Large intestine (tissue), 3 donors: ENCODE measurements at regions not wholly inside any gene's neighbourhood (a gene's known extent, or its start where the extent isn't known, plus 50 kb on each side); places are given as distances from the start of the nearest gene placed in this dataset.

Source experiments
- DNase-seq, 2 donors: peaks; one replicate each; pipeline versions ENCODE4 v3.0.0 to v3.0.0-alpha.2; 2013
- H3K27ac ChIP-seq: one replicate; pipeline ENCODE4 v1.5.1; 2013; ENCODE audit warnings: low read length
- H3K27me3 ChIP-seq: 2 replicates; pipeline ENCODE4 v1.6.1; 2013; ENCODE audit warnings: low read length; ENCODE audit not compliant: control insufficient read depth, insufficient read depth
- H3K36me3 ChIP-seq: 2 replicates; pipeline ENCODE4 v1.6.1; 2013; ENCODE audit warnings: low read length; ENCODE audit not compliant: control insufficient read depth, insufficient read depth
- H3K4me1 ChIP-seq: one replicate; pipeline ENCODE4 v1.6.1; 2013; ENCODE audit warnings: low read length; ENCODE audit not compliant: control insufficient read depth, insufficient read depth
- H3K4me3 ChIP-seq: one replicate; pipeline ENCODE4 v1.5.1; 2013; ENCODE audit warnings: low read length
- H3K9me3 ChIP-seq: one replicate; pipeline ENCODE4 v1.6.1; 2013; ENCODE audit warnings: mild to moderate bottlenecking, low read depth, low read length, moderate library complexity; ENCODE audit not compliant: control insufficient read depth
- WGBS: methylation state at CpG from one replicate; pipeline ENCODE4 v1.1.5; 2013; ENCODE audit warnings: low lambda C conversion rate; ENCODE audit not compliant: insufficient coverage; 5-methylcytosine and 5-hydroxymethylcytosine counted together

DNA sequence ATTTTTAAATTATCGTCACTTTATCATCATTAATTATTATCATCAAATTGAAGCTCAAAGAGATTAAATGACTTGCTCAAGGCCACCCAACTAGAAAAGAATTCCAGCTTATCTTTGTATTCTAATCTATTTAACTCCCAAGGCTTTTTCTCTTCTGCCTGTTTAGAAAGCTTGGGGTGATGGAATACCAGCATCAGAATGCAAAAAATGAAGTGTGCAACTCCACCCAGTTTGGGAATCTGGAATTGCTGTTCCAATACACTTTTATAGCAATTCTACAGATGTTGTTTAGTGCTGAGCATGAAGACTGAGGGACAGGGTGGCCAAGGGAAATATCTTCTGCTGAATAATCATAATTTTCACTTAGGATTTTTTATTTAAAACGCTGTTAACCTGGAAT is 97.2 kb upstream of the FIBIN start:
- Histone ChIP-seq H3K27me3 (no peaks in the 10 kb centered on the region), H3K36me3 (no peaks in the 10 kb centered on the region), H3K9me3 (no peaks in the 10 kb centered on the region), H3K27ac (no peak overlapping the region), H3K4me1 (no peaks in the 10 kb centered on the region), H3K4me3 (no peak overlapping the region)
- no peak for DNase-seq
- 100% methylated on average over 1 of the region's 2 CpGs for WGBS

- no peak for DNase-seq
Measured at GRCh38 chr11:26898799-26899198, 95.1 kb upstream of the FIBIN start.

DNA sequence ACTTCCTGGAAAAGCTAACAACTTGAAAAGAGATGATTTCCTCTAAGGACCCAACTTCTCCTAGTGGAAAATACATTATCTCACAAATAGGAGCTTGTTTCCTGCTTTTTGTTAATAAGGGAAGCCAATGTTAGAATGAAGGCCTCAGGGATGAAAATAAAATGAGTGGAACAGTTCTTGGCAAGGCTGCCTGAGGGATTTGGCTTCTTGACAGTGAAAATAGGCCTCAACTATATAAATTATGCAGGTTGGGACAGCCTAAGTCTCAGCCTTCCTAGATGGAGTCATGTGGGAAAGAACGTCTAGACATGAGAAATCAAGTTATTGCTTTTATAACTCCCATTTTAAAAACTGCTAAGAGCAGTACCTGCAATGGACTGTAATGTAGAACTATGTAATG is 92.8 kb upstream of the FIBIN start:
- WGBS = no CpG with 5 or more reads among the region's 1 CpG
- no peaks in the 10 kb centered on the region for H3K27me3 ChIP-seq
- H3K9me3 ChIP-seq = no peaks in the 10 kb centered on the region
- H3K4me1 ChIP-seq = no peaks in the 10 kb centered on the region
- DNase-seq = peak in 1 of 2 donors; percentile 8
- H3K36me3 ChIP-seq = no peaks in the 10 kb centered on the region
- H3K27ac ChIP-seq = no peak overlapping the region
- H3K4me3 ChIP-seq = no peak overlapping the region

More at GRCh38 chr11:26898799-26899198, 95.1 kb upstream of the FIBIN start:
- Histone ChIP-seq H3K4me3 (no peak overlapping the region), H3K27me3 (no peaks in the 10 kb centered on the region), H3K4me1 (no peaks in the 10 kb centered on the region), H3K36me3 (no peaks in the 10 kb centered on the region), H3K9me3 (no peaks in the 10 kb centered on the region), H3K27ac (no peak overlapping the region)
- no CpG with 5 or more reads among the region's 1 CpG for WGBS

- Histone ChIP-seq H3K9me3 (no peaks in the 10 kb centered on the region), H3K36me3 (no peaks in the 10 kb centered on the region), H3K27ac (no peak overlapping the region), H3K27me3 (no peaks in the 10 kb centered on the region), H3K4me3 (no peak overlapping the region), H3K4me1 (no peaks in the 10 kb centered on the region)
- WGBS = no CpG with 5 or more reads among the region's 1 CpG
- no peak for DNase-seq
Measured at GRCh38 chr11:26904132-26904531, 89.8 kb upstream of the FIBIN start.

GRCh38 chr11:26904801-26905200 is 89.1 kb upstream of the FIBIN start:
- 44% methylated on average over 1 of the region's 1 CpG for WGBS
- no peak for DNase-seq
- H3K4me3 ChIP-seq = no peak overlapping the region
- no peaks in the 10 kb centered on the region for H3K36me3 ChIP-seq
- no peak overlapping the region for H3K27ac ChIP-seq
- no peaks in the 10 kb centered on the region for H3K4me1 ChIP-seq
- no peaks in the 10 kb centered on the region for H3K27me3 ChIP-seq
- H3K9me3 ChIP-seq = no peaks in the 10 kb centered on the region

DNA sequence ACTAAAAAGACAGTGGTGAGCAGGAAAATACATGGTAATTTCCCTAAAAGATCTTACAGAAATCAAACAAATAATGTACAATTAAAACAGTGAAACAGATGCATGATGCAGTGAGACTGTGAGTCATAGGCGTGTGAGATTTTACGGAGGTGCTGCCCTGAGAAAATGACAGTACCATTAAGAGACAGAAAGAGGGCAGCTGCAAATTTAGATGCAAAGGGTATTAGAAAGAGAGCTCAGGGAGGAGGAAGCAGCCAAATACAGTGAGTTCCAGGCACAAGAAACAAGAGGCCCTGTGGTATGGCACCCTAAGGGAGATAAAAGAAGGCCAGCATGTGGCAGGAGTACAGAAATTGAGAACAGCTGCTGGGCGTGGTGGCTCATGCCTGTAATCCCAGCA is 88.5 kb upstream of the FIBIN start:
- Histone ChIP-seq H3K27me3 (no peaks in the 10 kb centered on the region), H3K4me3 (no peak overlapping the region), H3K4me1 (no peaks in the 10 kb centered on the region), H3K36me3 (no peaks in the 10 kb centered on the region), H3K9me3 (no peaks in the 10 kb centered on the region), H3K27ac (no peak overlapping the region)
- WGBS = 83% methylated on average over 2 of the region's 3 CpGs
- DNase-seq = no peak

GRCh38 chr11:26909515-26909914 is 84.4 kb upstream of the FIBIN start:
- Histone ChIP-seq H3K9me3 (no peaks in the 10 kb centered on the region), H3K27me3 (no peaks in the 10 kb centered on the region), H3K36me3 (no peaks in the 10 kb centered on the region), H3K4me3 (no peak overlapping the region), H3K27ac (no peak overlapping the region), H3K4me1 (no peaks in the 10 kb centered on the region)
- no peak for DNase-seq
- WGBS = no CpG with 5 or more reads among the region's 3 CpGs

- DNase-seq = no peak
- H3K27ac ChIP-seq = no peak overlapping the region
- 81% methylated on average over 3 of the region's 6 CpGs for WGBS
- H3K4me3 ChIP-seq = no peak overlapping the region
- H3K9me3 ChIP-seq = no peaks in the 10 kb centered on the region
- no peaks in the 10 kb centered on the region for H3K27me3 ChIP-seq
- H3K36me3 ChIP-seq = no peaks in the 10 kb centered on the region
- no peaks in the 10 kb centered on the region for H3K4me1 ChIP-seq
Measured at GRCh38 chr11:26909991-26910591, 83.8 kb upstream of the FIBIN start.

- H3K9me3 ChIP-seq = no peaks in the 10 kb centered on the region
- H3K36me3 ChIP-seq = no peaks in the 10 kb centered on the region
- H3K27ac ChIP-seq = no peak overlapping the region
- no peak overlapping the region for H3K4me3 ChIP-seq
- H3K27me3 ChIP-seq = no peaks in the 10 kb centered on the region
- H3K4me1 ChIP-seq = no peaks in the 10 kb centered on the region
- no CpG with 5 or more reads among the region's 6 CpGs for WGBS
- DNase-seq = no peak
Measured at GRCh38 chr11:26914968-26915367, 78.9 kb upstream of the FIBIN start.

GRCh38 chr11:26916805-26917204 is 77.1 kb upstream of the FIBIN start:
- H3K27me3 ChIP-seq = no peaks in the 10 kb centered on the region
- DNase-seq = no peak
- WGBS = 83% methylated on average over 1 of the region's 6 CpGs
- no peak overlapping the region for H3K27ac ChIP-seq
- H3K4me1 ChIP-seq = no peaks in the 10 kb centered on the region
- H3K36me3 ChIP-seq = no peaks in the 10 kb centered on the region
- no peaks in the 10 kb centered on the region for H3K9me3 ChIP-seq
- no peak overlapping the region for H3K4me3 ChIP-seq

DNA sequence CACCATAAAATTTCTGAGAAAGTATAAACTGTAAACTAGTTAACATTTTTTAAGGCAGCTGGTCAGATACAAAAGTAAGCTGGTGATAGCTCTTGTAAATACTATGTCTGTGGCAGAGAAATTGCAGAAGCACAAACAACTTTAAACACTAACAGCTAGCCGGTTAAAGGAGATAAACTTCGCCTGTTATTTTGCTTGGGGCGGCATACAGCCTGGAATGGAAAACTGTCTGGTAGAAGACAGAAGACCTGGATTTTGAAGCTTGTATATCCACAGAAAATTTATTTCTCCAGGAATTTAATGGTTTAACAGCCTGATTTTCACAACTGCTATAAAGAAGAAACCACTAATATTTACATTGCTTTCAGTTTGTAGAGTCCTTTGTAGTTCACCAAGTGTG is 65.3 kb upstream of the FIBIN start:
- Histone ChIP-seq H3K4me1 (no peaks in the 10 kb centered on the region), H3K27ac (no peak overlapping the region), H3K4me3 (no peak overlapping the region), H3K36me3 (no peaks in the 10 kb centered on the region), H3K27me3 (no peaks in the 10 kb centered on the region), H3K9me3 (no peaks in the 10 kb centered on the region)
- WGBS = no CpG with 5 or more reads among the region's 3 CpGs
- DNase-seq = no peak
